NCI-H526 (cell line): ENCODE measurements at regions not wholly inside any gene's neighbourhood (a gene's known extent, or its start where the extent isn't known, plus 50 kb on each side); places are given as distances from the start of the nearest gene placed in this dataset.

ENCODE experiments used
- DNase-seq, 2 experiments: peaks; one replicate each; lab custom pipeline; 2025; lab: John Stamatoyannopoulos, UW

GRCh38 chr7:21029006-21029405 is 242.3 kb upstream of the SP8 start:
- DNase-seq = no peak

- DNase-seq = no peak
Measured at GRCh38 chr7:21030237-21030871, 243.7 kb upstream of the SP8 start.

- DNase-seq = no peak
Measured at GRCh38 chr7:21041252-21041651, 254.6 kb upstream of the SP8 start.

- DNase-seq = no peak
Measured at GRCh38 chr7:21041666-21042065, 255.0 kb upstream of the SP8 start.

GRCh38 chr7:21044384-21044783 is 257.7 kb upstream of the SP8 start:
- DNase-seq = peak; percentile 3 to 47

- no peak for DNase-seq
Measured at GRCh38 chr7:21044913-21045568, 258.4 kb upstream of the SP8 start.

GRCh38 chr7:21051865-21052264 is 265.2 kb upstream of the SP8 start:
- no peak for DNase-seq

- no peak for DNase-seq
Measured at GRCh38 chr7:21054427-21055112, 267.9 kb upstream of the SP8 start.

GRCh38 chr7:21059069-21059468 is 272.4 kb upstream of the SP8 start:
- no peak for DNase-seq

GRCh38 chr7:21063106-21063505 is 276.4 kb upstream of the SP8 start:
- DNase-seq = no peak

GRCh38 chr7:21064698-21065648 is 278.3 kb upstream of the SP8 start:
- DNase-seq = no peak

- DNase-seq = no peak
Measured at GRCh38 chr7:21066221-21066620, 279.5 kb upstream of the SP8 start.

GRCh38 chr7:21067216-21067615 is 280.5 kb upstream of the SP8 start:
- DNase-seq = no peak

GRCh38 chr7:21070571-21071090 is 283.9 kb upstream of the SP8 start:
- no peak for DNase-seq

- peak in 1 of 2 experiments; percentile 18 for DNase-seq
Measured at GRCh38 chr7:21071561-21072501, 285.1 kb upstream of the SP8 start.

- DNase-seq = peak; percentile 58 to 82
Measured at GRCh38 chr7:21076054-21076453, 289.4 kb upstream of the SP8 start.

GRCh38 chr7:21076574-21076973 is 289.9 kb upstream of the SP8 start:
- DNase-seq = peak; percentile 61 to 81

GRCh38 chr7:21077602-21078001 is 290.9 kb upstream of the SP8 start:
- no peak for DNase-seq

GRCh38 chr7:21084286-21084685 is 297.6 kb upstream of the SP8 start:
- DNase-seq = no peak

GRCh38 chr7:21086688-21087087 is 300.0 kb upstream of the SP8 start:
- peak in 1 of 2 experiments; percentile 21 for DNase-seq

GRCh38 chr7:21089653-21090052 is 303.0 kb upstream of the SP8 start:
- no peak for DNase-seq
